Vagina (tissue), 2 donors: ENCODE measurements at regions not wholly inside any gene's neighbourhood (a gene's known extent, or its start where the extent isn't known, plus 50 kb on each side); places are given as distances from the start of the nearest gene placed in this dataset.

Experiments
- POLR2A ChIP-seq, 2 donors: fragments of 450-650 bp; IDR thresholded peaks; one replicate each; pipeline ENCODE4 v1.6.1; 2017; ENCODE audit warnings: antibody characterized with exemption in 2 of 2, mild to moderate bottlenecking in 2 of 2, moderate library complexity in 2 of 2
- POLR2AphosphoS5 ChIP-seq, 2 donors: sonication (generic); formaldehyde crosslinking; IDR thresholded peaks; one replicate each; pipeline ENCODE4 v1.9.0; 2017; ENCODE audit warnings: antibody characterized with exemption in 2 of 2, mild to moderate bottlenecking in 2 of 2, low read depth in 1 of 2; ENCODE audit not compliant: insufficient read depth in 1 of 2
- TF ChIP-seq, protein P1 (sequence below), 3 experiments: fragments of 450-650 bp in 2 of 3; fragments of 200-600 bp in 1 of 3; sonication (generic) in 1 of 3; IDR thresholded peaks; one replicate each; pipeline ENCODE4 v1.5.1; 2017 to 2019; ENCODE audit warnings: antibody characterized with exemption in 3 of 3, mild to moderate bottlenecking in 2 of 3, moderate library complexity in 2 of 3

GRCh38 chr7:19427944-19428343 lies 280.9 kb downstream of the POLR1F start:
- TF ChIP-seq, protein P1, sequence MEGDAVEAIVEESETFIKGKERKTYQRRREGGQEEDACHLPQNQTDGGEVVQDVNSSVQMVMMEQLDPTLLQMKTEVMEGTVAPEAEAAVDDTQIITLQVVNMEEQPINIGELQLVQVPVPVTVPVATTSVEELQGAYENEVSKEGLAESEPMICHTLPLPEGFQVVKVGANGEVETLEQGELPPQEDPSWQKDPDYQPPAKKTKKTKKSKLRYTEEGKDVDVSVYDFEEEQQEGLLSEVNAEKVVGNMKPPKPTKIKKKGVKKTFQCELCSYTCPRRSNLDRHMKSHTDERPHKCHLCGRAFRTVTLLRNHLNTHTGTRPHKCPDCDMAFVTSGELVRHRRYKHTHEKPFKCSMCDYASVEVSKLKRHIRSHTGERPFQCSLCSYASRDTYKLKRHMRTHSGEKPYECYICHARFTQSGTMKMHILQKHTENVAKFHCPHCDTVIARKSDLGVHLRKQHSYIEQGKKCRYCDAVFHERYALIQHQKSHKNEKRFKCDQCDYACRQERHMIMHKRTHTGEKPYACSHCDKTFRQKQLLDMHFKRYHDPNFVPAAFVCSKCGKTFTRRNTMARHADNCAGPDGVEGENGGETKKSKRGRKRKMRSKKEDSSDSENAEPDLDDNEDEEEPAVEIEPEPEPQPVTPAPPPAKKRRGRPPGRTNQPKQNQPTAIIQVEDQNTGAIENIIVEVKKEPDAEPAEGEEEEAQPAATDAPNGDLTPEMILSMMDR (IDR thresholded peaks at IDR 0.05): no peak
- TF ChIP-seq POLR2AphosphoS5 (IDR thresholded peaks at IDR 0.05; ENCODE audit: insufficient read depth in 1 of 2, low read depth in 1 of 2) (no peak), POLR2A (IDR thresholded peaks at IDR 0.05) (no peak)
